ENCODE measurements at regions not wholly inside any gene's neighbourhood (a gene's known extent, or its start where the extent isn't known, plus 50 kb on each side); places are given as distances from the start of the nearest gene placed in this dataset.

- TF ChIP-seq CTCF (IDR thresholded peaks at IDR 0.05; ENCODE audit: low read depth, low read length, missing control alignments), result no peak
- no peak for DNase-seq (ENCODE audit: low read depth)
These were observed 559.5 kb upstream of the CHRM3 start for GRCh38 chr1:238826891-238827290.

DNA sequence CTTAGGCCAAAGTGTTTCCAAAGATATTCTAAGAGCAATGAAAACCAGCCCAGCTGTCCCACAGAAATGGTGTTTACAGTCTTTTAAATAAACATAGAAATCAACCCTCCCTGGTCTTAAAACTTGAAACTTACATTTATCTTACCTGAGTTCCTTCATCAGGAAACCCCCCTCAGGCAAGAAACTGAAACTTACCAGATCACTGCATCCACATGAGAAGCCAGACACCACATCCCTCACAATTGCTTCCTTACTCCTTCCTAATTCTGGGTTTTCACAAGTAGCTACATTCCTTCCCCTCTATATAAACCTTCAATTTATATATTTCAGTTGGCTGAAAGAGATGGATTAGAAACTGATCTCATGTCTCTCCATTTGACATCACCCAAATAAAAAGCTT lies 563.0 kb upstream of the CHRM3 start:
- DNase-seq (ENCODE audit: low read depth), result no peak
- H3K4me3 ChIP-seq (ENCODE audit: low read depth, low read length), result no peak overlapping the region
- TF ChIP-seq CTCF (IDR thresholded peaks at IDR 0.05; ENCODE audit: low read depth, low read length, missing control alignments), result no peak

More at GRCh38 chr1:238826891-238827290, 559.5 kb upstream of the CHRM3 start:
- H3K4me3 ChIP-seq (ENCODE audit: low read depth, low read length), result no peak overlapping the region

DNA sequence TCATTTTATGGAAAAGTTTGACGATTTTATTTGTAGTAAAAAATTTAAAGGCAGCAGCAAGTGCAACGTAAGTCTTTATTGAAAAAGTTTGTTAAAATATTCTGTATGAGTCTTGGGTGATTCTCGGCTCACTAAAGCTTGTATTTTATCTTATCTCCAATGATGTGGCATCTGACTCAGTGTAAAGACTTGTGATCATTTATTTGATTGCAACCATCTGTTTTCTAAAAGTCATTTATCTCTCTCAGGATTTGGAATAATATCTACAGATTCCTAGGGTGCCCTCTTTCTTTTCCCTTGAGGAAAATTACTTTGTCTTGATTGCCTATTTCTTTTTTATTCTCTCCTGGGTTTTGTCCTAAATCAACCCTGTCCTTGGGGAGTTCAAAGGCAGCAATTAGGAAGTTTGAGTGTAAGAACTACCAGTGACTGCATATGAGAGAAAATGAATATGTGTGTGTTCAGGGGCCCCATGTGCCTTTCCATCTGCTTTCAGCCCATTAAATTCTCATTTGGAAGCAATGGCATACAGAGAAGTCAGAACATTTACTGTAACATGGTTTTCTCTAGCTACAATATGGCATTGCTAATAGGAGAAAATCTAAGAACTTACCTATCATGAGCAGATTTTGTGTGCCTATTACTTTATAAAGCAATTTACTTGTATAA lies 575.0 kb upstream of the CHRM3 start:
- no peak for DNase-seq (ENCODE audit: low read depth)
- TF ChIP-seq CTCF (IDR thresholded peaks at IDR 0.05; ENCODE audit: low read depth, low read length, missing control alignments), result no peak
- H3K4me3 ChIP-seq (ENCODE audit: low read depth, low read length), result no peak overlapping the region

DNA sequence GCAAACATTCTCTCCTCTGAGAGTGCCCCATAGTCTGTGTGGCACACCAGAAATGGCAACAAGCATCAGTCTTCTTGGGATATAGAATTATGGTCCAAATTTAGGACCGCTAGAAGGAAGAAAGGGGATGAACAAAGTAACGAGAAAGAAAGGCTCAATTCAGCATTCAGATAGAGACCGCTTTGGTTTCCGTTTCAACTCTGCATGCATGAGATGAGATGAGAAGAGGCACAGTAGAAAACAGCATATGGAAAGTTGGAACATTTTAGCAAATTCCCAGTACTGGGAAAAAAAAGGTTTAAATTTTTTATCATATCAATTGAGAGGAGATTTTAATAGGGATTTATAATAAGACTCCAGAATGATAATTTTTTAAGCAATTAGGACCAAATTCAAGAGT lies 595.5 kb upstream of the CHRM3 start:
- no peak for TF ChIP-seq CTCF (IDR thresholded peaks at IDR 0.05; ENCODE audit: low read depth, low read length, missing control alignments)
- no peak overlapping the region for H3K4me3 ChIP-seq (ENCODE audit: low read depth, low read length)
- DNase-seq (ENCODE audit: low read depth), result no peak

GRCh38 chr1:238789916-238790667 lies 596.3 kb upstream of the CHRM3 start:
- no peak for TF ChIP-seq CTCF (IDR thresholded peaks at IDR 0.05; ENCODE audit: low read depth, low read length, missing control alignments)
- H3K4me3 ChIP-seq (ENCODE audit: low read depth, low read length), result no peak overlapping the region
- DNase-seq (ENCODE audit: low read depth), result no peak

DNA sequence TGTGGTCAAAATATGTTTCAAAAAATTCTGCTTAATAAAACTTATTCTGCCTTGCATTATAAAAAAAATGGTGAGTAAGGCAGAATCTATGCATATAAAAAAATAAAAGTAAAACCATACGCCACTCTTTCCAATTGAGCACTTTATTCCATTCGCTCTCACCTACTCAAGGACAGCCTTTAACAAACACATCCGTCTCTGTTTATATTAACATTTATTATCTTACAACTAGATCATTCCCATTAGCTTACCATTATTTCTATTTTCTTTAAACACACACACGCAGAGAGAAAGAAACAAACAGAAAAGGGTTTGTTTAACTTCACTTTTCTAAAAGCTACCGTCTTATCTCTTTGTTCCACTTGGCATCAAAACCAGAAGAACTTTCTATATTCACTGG lies 598.9 kb upstream of the CHRM3 start:
- TF ChIP-seq CTCF (IDR thresholded peaks at IDR 0.05; ENCODE audit: low read depth, low read length, missing control alignments), result no peak
- H3K4me3 ChIP-seq (ENCODE audit: low read depth, low read length), result no peak overlapping the region
- no peak for DNase-seq (ENCODE audit: low read depth)
